NCI-H2107 (cell line): ENCODE measurements at regions not wholly inside any gene's neighbourhood (a gene's known extent, or its start where the extent isn't known, plus 50 kb on each side); places are given as distances from the start of the nearest gene placed in this dataset.
"Not testable (repeated sequence)": the region's sequence is repeated elsewhere in the genome, so short reads cannot be mapped to it uniquely, and the experiment has no call there.

Experiments
- DNase-seq: peaks from one replicate; lab custom pipeline; 2025; lab: John Stamatoyannopoulos, UW

DNA sequence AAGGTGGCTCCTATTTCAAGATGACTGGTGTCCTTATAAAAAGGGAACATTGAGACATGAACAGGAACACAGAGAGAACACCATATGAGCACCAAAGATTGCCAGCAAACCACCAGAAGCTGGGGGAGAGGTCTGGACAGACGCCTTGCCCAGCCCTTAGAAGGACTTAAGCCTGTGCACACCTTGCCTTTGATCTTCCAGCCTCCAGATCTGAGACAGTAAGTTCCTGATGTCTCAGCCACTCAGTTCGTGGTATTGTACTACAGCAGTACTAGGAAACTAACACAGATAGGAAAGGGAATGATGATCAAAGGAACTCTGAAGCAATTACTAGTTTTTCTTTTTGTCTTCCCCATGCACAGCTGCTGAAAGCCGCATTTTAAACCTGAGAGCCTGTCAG lies 137.3 kb upstream of the FHL2 start:
- no peak for DNase-seq

- not testable (repeated sequence) for DNase-seq
Measured at GRCh38 chr2:105529258-105529657, 130.4 kb upstream of the FHL2 start.

DNA sequence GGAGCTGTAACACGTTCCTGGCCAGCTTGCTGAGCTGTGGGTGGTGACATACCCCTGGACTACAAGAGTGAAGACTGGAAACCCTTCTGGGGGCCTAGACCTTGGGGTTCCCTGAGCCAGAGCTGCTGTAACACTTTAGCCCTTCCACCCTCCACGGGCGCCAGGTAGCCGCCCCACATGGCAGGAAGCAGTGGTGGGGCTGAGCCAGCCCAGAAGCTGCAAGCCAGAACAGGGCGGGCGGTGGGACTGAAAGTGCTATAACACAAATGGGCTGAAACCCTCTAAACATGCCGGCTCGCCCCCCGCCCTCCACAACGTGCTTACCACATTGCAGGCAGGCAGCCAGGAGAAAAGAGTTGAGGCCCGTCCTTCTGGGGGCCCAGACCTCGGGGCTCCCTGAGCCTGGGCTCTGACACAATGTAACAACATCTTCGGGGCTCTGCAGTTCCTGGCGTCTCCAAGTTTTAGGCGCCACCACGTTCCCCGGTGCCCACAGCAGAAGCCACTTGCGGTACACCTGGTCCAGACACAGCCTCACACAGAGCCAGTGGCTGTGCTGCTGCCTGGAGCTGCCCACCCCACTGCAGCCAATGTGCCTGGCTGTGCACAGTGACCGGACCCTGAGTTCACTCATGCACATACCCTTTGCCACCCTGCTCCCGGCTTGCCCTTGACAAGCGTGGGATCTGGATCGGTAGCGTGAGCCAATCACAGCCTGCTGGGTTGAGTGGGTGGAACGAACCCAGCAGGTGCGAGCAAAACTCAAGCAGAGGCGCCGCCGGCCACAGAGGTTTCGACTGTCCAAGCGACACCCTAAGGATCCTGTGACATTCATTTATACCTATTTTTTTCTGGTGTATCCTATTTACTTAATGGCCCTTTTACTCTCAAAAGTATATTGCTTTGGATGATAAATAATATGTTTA lies 127.4 kb upstream of the FHL2 start:
- DNase-seq: no peak

DNA sequence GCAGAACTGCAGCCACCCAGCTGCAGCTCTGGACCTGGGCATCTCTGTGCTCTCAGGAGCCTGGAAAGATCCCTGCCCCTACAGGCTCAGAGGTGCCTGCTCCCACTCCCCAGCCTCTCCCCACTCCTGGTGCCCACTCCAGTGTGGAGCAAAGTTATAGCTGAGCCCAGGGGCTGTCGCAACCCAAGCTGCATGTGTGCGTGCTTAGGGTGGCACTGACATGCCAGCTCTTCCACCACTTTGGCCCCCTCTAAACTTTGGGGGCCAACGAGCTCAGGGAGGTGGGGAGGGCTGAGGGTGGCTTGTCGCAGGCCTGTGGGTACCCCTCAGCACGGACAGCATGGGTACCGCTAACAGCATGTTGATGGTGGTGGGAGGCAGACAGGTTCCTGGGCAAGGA lies 126.3 kb upstream of the FHL2 start:
- no peak for DNase-seq

GRCh38 chr2:105522645-105523044 lies 123.8 kb upstream of the FHL2 start:
- DNase-seq: no peak

DNA sequence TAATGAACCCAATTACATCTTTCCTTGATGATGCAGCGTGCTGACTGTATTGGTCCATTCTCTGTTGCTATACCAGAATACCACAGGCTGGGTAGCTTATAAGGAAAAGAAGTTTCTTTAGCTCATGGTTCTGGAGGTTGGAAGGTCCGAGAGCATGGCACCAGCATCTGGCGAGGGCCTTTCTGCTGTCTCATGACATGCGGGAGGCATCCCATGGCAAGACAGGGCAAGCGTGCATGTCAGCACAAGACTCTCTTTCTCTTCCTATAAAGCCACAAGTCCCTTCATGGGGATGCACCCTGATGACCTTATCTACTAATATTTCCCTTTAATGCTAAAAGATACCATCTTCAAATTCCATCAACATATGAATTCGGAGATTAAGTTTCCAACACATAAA lies 122.8 kb upstream of the FHL2 start:
- DNase-seq: no peak

GRCh38 chr2:105521176-105521575 lies 122.3 kb upstream of the FHL2 start:
- DNase-seq: no peak

GRCh38 chr2:105519516-105519915 lies 120.7 kb upstream of the FHL2 start:
- no peak for DNase-seq

DNA sequence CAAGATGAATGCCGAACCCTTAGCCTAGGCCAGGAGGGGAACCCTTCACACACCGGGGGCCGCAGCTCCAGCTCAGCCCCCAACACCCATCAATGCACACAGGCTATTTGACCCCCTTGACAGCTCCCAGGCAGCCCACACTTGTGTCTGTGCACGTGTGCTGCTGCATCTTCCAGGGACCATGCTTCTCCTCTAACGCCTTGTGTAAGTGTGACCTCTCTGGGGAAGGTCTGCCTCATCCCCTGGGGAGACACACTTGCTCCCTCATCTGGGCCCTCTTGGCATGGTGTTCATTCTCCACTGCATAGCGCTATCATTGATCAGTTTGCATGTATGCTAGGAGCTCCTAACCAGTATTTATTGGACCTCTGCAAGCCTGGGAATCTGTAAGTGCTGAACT lies 120.0 kb upstream of the FHL2 start:
- no peak for DNase-seq

DNA sequence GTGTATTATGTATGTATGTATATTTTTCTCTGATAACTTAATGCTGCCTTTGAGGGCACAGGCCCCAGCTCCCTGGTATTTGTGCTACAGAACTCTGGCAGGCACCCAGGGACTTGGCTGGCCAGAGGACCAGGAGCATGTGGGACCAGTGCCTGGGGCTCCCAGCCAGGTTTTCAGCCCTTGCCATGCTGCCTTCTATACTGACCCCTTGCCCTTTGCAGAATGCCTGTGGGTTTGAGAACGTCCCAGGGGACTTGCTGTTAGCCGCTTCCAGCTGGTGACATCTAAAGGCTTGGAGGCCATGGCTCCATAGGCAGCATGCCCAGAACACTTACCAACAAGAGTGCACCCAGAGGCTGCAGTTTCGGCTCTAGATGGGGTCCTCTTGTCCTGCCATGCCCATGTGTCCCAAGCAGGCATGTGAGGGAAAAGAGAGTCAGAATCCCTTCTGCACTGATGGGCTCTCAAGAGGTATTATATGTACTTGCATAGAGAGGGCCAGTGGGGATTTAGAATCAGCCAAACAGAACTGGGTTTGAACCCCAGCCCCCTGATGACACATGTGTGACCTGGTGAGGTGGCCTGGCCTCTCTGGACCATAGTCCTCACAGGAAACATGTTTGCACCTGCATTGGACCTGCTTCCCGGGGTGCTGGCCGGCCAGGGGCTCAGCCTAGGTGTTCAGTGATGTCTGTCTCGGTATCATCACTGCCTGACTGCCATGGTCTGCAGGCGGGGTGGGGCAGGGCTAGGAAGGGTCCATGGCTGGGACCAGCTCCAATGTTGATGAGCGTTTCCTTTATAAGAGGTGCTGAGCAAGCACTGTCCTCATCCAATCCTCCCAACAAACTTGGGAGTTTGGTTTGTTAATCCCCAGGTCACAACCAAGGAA lies 119.2 kb upstream of the FHL2 start:
- no peak for DNase-seq

DNA sequence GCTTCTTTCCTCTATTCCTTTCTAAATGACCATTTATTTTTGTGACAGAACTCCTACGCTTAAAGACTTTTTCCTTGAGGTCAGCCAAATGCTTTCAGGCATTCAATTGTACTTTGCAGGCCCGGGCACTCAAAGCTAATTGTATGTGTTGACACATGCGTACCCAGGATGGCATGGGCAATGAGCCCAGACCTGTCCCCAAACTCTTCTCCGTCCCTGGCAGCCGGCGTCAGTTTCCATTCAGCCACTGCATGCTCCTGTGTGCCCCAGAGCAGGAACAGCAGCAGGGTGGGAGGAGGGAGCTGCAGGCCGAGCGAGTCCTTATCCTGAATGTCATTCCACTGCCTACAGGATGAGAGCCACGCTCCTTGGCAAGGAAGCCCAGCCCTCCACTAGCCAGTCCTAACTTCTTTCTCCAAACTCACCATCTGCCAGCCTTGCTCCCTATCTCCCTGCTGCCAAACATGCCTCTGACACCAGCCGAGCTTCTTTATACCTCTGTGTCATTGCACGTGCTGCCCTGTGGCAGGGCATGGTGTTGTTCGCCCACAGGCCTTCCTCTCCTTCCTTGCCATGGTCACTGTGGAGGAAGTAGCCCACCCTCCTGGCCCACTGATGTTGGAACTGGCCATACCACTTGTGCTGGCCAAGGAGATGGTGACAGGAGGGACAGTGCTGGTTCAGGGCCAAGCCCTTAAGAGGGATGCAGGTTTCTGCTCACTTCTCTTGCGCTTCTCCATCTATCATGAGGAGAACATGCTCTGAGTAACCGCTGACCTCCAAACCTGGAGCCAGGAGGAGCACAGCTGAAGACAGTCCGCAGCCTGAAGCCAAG lies 116.9 kb upstream of the FHL2 start:
- DNase-seq: no peak

GRCh38 chr2:105514576-105514975 lies 115.7 kb upstream of the FHL2 start:
- DNase-seq: no peak

- no peak for DNase-seq
Measured at GRCh38 chr2:105510761-105511528, 112.1 kb upstream of the FHL2 start.

- no peak for DNase-seq
Measured at GRCh38 chr2:105509269-105510086, 110.6 kb upstream of the FHL2 start.

- DNase-seq: not testable (repeated sequence)
Measured at GRCh38 chr2:105506860-105507259, 108.0 kb upstream of the FHL2 start.

GRCh38 chr2:105504459-105504858 lies 105.6 kb upstream of the FHL2 start:
- no peak for DNase-seq

DNA sequence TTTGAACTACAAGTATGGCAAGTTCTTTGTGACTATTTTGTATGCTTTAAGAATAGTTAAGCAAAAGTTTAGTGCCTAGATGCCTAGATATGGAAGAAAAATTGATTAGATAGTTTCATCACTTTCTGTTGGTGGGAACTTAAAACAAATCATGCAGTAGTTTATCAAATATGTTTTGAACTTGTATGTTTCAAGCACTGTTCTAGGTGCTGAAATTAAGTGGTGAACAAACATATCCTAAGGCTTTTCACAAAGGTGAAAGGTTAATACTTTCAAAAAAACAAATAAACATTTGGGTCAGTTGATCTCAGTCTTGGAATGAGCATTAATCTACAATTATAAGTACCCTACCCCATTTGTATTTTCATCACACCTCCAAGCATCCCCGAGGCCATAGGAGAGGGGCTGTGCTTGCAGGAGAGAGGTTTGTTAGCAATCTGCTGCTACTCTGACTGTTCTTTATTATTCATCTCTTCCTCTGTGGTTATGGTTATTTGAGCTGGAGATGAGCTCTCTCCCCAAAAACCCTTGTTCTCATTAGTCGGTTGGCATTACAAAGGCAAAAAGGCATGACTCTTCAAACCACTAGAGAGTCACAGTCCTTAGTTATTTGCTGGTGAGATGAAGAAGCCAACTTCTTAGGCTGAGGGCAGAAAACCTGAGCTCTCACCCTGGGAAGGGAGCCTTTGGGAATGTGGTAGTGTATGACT lies 103.9 kb upstream of the FHL2 start:
- DNase-seq: no peak

GRCh38 chr2:105498281-105498846 lies 99.5 kb upstream of the FHL2 start:
- no peak for DNase-seq

- no peak for DNase-seq
Measured at GRCh38 chr2:105497094-105497493, 98.2 kb upstream of the FHL2 start.
